HG03095 (cell line): ENCODE measurements at regions not wholly inside any gene's neighbourhood (a gene's known extent, or its start where the extent isn't known, plus 50 kb on each side); places are given as distances from the start of the nearest gene placed in this dataset.

Experiments
- ATAC-seq: cut with Tn5 transposase; IDR thresholded peaks from one replicate; pipeline ENCODE4 v1.9.1; 2021; ENCODE audit warnings: moderate library complexity; ENCODE audit not compliant: unreplicated experiment

GRCh38 chr5:68648944-68649857 is 433.6 kb downstream of the PIK3R1 start:
- no peak for ATAC-seq

DNA sequence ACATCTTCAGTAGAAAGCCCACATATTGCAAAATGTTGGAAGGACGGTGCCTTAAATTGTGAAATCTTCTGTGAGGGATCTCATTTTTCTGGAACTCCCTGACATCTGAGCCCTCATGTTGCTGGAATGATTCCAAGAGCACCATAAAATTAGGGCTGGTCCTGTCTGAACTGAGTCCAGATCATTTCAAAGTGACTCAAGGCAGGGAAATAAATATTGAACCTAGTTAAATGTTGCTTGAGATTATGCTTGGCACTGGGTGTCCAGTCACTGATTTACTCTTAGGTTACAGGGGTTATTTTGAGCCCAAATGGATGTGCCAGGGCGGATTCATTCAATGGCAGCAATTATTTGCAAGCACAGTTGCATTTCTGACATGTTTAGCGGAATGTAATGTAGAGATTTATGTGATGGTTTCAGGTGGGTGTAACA is 437.0 kb downstream of the PIK3R1 start:
- ATAC-seq, result no peak

DNA sequence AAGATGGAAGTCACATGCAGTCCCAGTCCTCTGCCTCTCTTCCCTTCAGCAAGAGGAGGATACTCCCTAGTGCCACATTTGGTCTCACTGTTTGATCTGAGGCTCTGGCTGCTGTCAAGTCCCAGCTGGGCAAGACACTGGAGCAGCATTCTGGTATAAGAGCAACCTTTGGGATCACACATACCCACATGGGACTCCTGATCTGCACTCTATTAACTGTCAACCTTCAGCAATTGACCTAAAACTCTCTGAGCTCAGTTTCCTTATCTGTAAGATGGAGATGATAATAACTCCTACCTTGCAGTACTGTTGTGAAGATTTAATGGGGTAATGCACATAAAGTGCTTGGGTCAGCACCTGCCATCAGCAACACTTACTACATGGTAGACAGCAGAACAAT is 437.9 kb downstream of the PIK3R1 start:
- no peak for ATAC-seq

- no peak for ATAC-seq
Observed at GRCh38 chr5:68657055-68657961, 436.5 kb upstream of the SLC30A5 start.

- no peak for ATAC-seq
Observed at GRCh38 chr5:68658810-68659372, 434.9 kb upstream of the SLC30A5 start.

GRCh38 chr5:68659881-68660280 is 433.9 kb upstream of the SLC30A5 start:
- ATAC-seq, result no peak

GRCh38 chr5:68661237-68661636 is 432.6 kb upstream of the SLC30A5 start:
- ATAC-seq, result no peak

- no peak for ATAC-seq
Observed at GRCh38 chr5:68662804-68663307, 431.0 kb upstream of the SLC30A5 start.

DNA sequence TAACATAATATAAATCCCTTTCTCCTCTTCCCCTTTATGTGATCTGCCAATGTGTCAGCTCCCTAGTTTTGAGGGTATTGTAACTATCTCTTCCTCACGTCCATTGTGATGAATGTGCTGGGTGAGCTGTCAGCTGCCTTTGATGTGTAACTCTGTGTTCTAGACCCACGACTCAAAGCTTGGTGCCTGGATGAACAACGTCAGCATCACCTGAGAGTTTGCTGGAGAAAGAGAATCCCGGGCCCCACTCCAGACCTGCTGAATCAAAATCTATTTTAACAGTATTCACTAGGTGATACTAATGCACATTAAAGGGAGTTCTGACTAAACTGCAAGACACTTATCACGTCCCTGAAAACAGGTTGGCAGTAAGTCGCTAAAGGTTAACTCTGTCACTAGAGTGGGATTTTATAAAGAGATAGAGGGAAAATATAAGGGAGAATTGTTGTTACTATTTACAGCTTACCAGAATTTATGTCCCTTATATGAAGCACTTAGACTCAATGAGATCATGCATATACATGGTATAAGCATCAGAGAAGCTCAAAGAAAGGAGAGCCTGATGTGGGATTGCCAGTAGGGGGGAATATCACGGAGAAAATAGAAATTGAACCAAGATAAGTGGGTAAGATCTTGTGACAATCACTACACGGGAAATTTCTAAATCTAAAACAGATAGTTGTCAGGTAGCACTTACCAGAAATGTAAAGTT is 423.8 kb upstream of the SLC30A5 start:
- ATAC-seq, result no peak

- ATAC-seq, result no peak
Observed at GRCh38 chr5:68673106-68673822, 420.6 kb upstream of the SLC30A5 start.

DNA sequence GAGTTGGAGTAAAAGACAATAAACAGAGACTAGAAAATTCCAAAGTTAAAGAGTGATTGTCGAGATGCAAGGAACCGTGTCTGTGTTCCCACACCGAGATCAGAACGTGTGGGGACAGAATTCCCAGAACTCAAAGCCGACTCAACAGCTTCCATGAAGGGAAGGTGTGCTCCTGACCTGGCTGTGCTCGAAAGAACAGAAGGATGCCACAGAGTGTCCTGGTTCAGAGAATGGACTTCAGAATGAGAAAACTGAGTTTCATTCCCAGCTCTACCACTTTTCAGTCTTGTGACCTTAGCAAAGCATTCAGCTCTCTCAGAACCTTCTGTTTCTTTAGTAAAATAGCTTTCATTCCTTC is 420.0 kb upstream of the SLC30A5 start:
- no peak for ATAC-seq

DNA sequence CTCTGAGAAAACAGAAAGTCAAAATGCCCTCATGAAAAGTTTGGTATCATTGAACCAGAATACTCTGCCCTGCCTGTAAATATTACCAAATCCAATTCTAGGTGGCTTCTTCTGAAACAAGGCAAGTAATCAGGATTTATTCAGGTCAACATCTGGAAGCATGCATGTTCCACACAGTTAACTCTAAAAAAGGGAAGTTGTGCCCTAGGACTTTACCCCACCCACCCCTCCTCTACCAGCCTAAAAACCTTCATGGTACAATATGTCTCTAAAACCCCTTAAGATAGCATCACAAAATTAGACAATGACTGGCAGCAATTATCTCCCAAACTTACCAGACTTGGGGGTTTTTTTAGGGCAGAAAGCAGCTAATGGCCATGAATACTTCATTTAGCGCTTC is 414.8 kb upstream of the SLC30A5 start:
- ATAC-seq, result no peak

GRCh38 chr5:68680366-68680765 is 413.4 kb upstream of the SLC30A5 start:
- no peak for ATAC-seq

GRCh38 chr5:68681929-68682328 is 411.9 kb upstream of the SLC30A5 start:
- no peak for ATAC-seq

DNA sequence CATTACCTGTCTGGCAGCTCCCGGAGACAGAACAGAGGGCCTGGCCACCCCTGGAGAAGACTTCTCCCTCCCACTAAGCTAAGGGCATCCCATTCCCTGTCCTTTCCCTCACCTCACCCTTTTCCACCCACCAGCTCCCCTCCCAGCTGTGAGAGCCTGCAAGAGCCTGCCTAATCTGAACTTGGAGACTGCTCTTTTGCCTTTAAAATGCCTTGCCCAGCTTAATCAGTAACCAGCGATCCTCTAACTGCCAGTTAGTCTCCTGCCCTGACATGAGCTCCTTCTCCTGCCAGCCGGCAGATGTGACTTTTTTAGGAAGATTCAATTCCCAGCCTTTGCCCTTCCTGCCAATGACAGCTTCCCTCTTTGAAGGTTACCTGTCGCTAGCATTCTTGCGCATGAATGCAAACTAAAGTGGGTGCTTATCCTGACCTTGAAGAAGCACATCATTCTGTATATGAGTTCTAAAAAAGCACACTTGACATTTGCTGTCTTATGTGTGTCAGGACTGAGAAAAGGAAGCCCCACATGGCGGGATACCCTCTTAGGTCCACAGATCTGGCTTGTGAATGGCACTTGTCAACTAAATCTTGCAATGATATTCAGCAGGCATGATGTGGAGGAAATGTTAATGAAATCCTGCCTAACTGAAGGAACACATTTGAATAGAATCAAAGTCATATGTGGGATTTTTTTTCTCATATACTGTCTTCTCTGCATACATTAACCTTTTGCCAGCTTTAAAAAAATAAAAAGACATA is 411.2 kb upstream of the SLC30A5 start:
- ATAC-seq, result no peak

DNA sequence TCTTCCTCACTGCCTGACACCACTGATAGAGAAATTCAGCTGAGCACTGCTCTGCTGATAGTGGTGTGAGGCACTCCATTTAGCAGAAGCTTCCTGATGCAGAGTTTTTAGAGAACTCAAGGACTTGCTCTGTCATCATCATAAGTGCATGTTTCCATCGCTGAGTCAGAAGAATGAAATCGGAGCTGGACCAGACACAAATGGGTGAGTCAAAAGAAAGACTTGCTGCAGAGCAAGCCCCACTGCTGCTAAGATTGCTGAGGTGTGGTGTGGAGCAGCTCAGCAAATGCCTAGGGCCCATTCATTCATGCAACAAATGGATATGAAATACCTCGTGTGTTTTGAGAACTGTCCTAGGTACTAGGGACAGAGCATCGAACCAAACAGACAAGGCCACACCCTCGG is 410.2 kb upstream of the SLC30A5 start:
- no peak for ATAC-seq

DNA sequence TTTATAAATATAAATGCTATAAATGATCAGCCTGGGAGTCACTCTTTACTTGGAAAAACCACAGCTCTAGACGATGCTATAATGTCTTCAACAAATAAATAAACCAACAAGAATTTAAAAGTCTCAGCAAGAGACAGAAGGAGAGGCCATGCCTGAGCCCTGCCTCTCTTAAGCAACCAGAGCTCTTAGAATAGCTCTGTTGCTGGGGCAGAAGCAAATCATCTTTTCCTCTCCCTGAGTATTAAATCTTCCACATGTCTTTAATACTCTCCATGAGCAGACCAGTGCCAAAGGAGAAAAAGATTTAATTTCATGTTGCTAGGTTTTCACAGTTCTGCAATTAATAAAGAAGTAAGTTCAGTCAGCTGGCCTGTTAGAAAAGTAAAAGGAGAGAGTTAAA is 408.0 kb upstream of the SLC30A5 start:
- no peak for ATAC-seq

GRCh38 chr5:68688547-68688946 is 405.3 kb upstream of the SLC30A5 start:
- no peak for ATAC-seq

- ATAC-seq, result no peak
Observed at GRCh38 chr5:68689010-68689409, 404.8 kb upstream of the SLC30A5 start.
